ENCODE measurements at regions not wholly inside any gene's neighbourhood (a gene's known extent, or its start where the extent isn't known, plus 50 kb on each side); places are given as distances from the start of the nearest gene placed in this dataset.

DNA sequence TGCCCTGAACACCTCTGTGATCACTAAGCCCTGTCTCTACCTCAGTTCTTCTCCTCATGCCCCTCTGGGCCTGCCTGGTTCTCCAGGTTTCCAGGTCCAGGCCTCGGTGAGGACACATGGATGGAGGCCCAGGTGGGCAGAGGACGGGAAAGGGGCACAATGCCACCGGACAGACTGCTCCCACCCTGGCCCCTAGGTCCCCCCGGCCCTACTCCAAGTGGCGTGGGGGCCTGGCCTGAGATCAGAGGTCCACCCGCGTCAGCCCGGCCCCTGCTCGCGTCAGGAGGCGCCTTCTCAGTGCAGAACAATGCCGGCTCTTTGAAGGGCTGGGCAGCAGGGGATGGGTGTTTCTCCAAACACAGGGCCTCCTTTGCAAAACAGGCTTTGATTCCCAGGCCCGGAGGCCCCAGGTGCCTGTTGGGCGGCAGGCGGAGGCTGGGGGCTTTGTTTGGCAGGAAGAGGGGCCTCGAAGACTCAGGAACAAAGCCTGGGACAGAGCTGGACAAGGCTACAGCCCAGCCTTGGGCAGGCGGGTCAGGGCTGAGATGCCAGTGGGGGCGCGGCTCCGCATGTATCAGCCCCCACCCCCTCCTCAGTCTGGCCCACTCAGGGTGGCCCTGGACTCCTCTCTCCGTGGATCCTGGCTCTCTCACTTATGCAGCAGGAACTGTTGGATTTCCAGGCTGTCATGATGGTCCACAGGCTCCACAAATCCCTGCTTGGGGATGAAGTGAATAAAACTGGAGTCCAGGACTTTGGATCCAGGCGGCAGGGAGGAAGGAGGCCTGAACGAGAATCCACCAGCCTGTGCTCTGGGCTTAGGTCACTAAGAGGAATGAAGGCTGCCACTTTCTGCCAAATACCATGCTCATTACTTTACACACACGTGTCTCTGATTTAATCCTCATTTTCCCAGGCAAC is 77.4 kb upstream of the SLC2A1 start:
- no peak overlapping the region for H3K4me3 ChIP-seq
- no peaks in the 10 kb centered on the region for H3K4me1 ChIP-seq
- no peaks in the 10 kb centered on the region for H3K9me3 ChIP-seq
- no peak for TF ChIP-seq POLR2AphosphoS5 (IDR thresholded peaks at IDR 0.05)
- TF ChIP-seq CTCF (IDR thresholded peaks at IDR 0.05): no peak
- TF ChIP-seq POLR2A (IDR thresholded peaks at IDR 0.05): no peak
- H3K27ac ChIP-seq: no peak overlapping the region
- intact Hi-C loops (cut with DNase I; ENCODE audit: low total_unique reads): loop anchor here (5.0 kb wide), 1 partner anchor 861 kb away; no protein-coding TSS in a partner anchor
- H3K36me3 ChIP-seq: no peaks in the 10 kb centered on the region
- DNase-seq (ENCODE audit: low spot score in 2 of 2): no peak
- H3K27me3 ChIP-seq: no peaks in the 10 kb centered on the region

DNA sequence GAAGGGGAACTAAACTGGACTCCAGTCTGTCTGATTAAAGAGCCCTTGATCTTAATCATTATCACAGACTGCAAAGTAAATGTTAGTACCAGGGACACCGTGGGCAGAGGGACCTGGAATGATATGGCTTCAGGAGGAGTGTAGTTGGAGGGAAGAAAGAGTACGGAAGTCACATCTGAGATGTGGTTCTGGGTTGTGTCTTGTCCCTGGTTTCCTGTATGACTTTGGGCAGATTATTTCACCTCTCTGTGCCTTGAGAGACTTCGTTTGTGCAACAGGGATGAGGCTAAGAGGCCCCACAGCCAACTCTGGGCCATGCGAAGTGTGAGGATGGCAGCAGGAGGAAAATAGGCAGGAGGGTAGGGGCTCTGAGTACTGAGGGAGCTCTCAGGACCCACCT is 76.1 kb upstream of the SLC2A1 start:
- no peak for DNase-seq (ENCODE audit: low spot score in 2 of 2)
- H3K4me3 ChIP-seq: no peak overlapping the region
- H3K27ac ChIP-seq: no peak overlapping the region
- no peaks in the 10 kb centered on the region for H3K4me1 ChIP-seq
- H3K9me3 ChIP-seq: no peaks in the 10 kb centered on the region
- intact Hi-C loops (cut with DNase I; ENCODE audit: low total_unique reads): loop anchor here (5.0 kb wide), 1 partner anchor 863 kb away; no protein-coding TSS in a partner anchor
- no peak for TF ChIP-seq POLR2A (IDR thresholded peaks at IDR 0.05)
- no peak for TF ChIP-seq POLR2AphosphoS5 (IDR thresholded peaks at IDR 0.05)
- TF ChIP-seq CTCF (IDR thresholded peaks at IDR 0.05): no peak
- no peaks in the 10 kb centered on the region for H3K27me3 ChIP-seq
- H3K36me3 ChIP-seq: no peaks in the 10 kb centered on the region

DNA sequence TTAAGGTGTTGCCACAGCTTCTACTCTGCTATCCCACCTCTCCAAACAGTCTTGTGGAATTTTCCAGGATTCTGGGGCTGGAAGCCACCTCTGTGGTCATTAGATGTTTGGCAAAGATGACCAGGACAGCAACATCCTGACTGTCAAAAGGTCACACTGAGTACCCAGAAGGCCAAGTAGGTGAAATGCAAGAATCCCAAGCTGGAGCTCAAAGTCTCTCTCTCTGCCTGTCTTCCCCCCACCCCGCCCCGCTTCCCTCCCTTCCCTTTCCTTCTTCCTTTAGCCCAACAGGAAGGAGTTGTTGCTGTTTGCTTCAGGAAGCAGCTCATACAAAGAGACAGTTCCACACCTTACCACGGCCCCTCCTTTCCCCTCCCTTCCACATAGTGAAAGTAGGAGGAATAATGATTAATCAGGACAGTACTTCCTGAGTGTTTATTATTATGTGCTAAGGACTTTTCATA is 75.6 kb upstream of the SLC2A1 start:
- TF ChIP-seq CTCF (IDR thresholded peaks at IDR 0.05) (no peak), POLR2A (IDR thresholded peaks at IDR 0.05) (no peak), POLR2AphosphoS5 (IDR thresholded peaks at IDR 0.05) (no peak)
- Histone ChIP-seq H3K36me3 (no peaks in the 10 kb centered on the region), H3K27me3 (no peaks in the 10 kb centered on the region), H3K4me3 (no peak overlapping the region), H3K27ac (no peak overlapping the region), H3K4me1 (no peaks in the 10 kb centered on the region), H3K9me3 (no peaks in the 10 kb centered on the region)
- no peak for DNase-seq (ENCODE audit: low spot score in 2 of 2)
- intact Hi-C loops (cut with DNase I; ENCODE audit: low total_unique reads): no loop called here

GRCh38 chr1:43031316-43032203 is 72.9 kb upstream of the SLC2A1 start:
- Histone ChIP-seq H3K27me3 (no peaks in the 10 kb centered on the region), H3K36me3 (no peaks in the 10 kb centered on the region), H3K4me3 (no peak overlapping the region), H3K27ac (no peak overlapping the region), H3K9me3 (no peaks in the 10 kb centered on the region), H3K4me1 (no peaks in the 10 kb centered on the region)
- no peak for DNase-seq (ENCODE audit: low spot score in 2 of 2)
- TF ChIP-seq CTCF (IDR thresholded peaks at IDR 0.05) (no peak), POLR2A (IDR thresholded peaks at IDR 0.05) (no peak), POLR2AphosphoS5 (IDR thresholded peaks at IDR 0.05) (no peak)
- intact Hi-C loops (cut with DNase I; ENCODE audit: low total_unique reads): no loop called here
